ENCODE measurements at regions not wholly inside any gene's neighbourhood (a gene's known extent, or its start where the extent isn't known, plus 50 kb on each side); places are given as distances from the start of the nearest gene placed in this dataset.

DNA sequence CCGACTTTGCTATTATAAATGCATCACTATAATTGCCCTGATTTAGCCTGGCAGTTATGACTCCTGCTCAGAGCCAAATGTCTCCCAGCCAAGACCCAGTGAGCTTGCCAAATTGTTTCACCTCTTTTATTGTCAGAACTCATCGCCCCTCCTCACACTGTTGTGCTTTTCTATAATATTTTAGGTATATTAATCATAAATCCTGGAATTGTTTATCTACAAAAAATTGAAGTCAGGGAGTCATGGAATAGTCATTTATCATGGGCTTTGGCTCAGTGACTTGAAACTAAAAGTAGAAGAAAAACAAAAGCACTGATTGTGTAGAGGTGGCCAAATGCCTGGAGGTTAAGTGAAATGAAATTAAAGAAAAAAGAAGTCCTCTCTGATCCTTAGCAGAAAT, 85.6 kb downstream of the PFDN4 start (continued):
- TF ChIP-seq, protein P1, sequence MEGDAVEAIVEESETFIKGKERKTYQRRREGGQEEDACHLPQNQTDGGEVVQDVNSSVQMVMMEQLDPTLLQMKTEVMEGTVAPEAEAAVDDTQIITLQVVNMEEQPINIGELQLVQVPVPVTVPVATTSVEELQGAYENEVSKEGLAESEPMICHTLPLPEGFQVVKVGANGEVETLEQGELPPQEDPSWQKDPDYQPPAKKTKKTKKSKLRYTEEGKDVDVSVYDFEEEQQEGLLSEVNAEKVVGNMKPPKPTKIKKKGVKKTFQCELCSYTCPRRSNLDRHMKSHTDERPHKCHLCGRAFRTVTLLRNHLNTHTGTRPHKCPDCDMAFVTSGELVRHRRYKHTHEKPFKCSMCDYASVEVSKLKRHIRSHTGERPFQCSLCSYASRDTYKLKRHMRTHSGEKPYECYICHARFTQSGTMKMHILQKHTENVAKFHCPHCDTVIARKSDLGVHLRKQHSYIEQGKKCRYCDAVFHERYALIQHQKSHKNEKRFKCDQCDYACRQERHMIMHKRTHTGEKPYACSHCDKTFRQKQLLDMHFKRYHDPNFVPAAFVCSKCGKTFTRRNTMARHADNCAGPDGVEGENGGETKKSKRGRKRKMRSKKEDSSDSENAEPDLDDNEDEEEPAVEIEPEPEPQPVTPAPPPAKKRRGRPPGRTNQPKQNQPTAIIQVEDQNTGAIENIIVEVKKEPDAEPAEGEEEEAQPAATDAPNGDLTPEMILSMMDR (conservative IDR thresholded peaks at IDR 0.05; ENCODE audit: low read depth in 2 of 2) = no peak
- no peak for TF ChIP-seq CREB1 (CRISPR knock-in tag; IDR thresholded peaks at IDR 0.05; ENCODE audit: low read depth)
- TF ChIP-seq JUNB (IDR thresholded peaks at IDR 0.05; ENCODE audit: unreplicated experiment) = no peak
- TF ChIP-seq NANOG (IDR thresholded peaks at IDR 0.05; ENCODE audit: borderline replicate concordance) = no peak
- TF ChIP-seq EZH2phosphoT487 (IDR thresholded peaks at IDR 0.05; ENCODE audit: unreplicated experiment) = no peak
- TF ChIP-seq ETS1 (IDR thresholded peaks at IDR 0.05) = no peak
- TF ChIP-seq ZNF114 (CRISPR knock-in tag; IDR thresholded peaks at IDR 0.05) = no peak
- TF ChIP-seq, protein P2, sequence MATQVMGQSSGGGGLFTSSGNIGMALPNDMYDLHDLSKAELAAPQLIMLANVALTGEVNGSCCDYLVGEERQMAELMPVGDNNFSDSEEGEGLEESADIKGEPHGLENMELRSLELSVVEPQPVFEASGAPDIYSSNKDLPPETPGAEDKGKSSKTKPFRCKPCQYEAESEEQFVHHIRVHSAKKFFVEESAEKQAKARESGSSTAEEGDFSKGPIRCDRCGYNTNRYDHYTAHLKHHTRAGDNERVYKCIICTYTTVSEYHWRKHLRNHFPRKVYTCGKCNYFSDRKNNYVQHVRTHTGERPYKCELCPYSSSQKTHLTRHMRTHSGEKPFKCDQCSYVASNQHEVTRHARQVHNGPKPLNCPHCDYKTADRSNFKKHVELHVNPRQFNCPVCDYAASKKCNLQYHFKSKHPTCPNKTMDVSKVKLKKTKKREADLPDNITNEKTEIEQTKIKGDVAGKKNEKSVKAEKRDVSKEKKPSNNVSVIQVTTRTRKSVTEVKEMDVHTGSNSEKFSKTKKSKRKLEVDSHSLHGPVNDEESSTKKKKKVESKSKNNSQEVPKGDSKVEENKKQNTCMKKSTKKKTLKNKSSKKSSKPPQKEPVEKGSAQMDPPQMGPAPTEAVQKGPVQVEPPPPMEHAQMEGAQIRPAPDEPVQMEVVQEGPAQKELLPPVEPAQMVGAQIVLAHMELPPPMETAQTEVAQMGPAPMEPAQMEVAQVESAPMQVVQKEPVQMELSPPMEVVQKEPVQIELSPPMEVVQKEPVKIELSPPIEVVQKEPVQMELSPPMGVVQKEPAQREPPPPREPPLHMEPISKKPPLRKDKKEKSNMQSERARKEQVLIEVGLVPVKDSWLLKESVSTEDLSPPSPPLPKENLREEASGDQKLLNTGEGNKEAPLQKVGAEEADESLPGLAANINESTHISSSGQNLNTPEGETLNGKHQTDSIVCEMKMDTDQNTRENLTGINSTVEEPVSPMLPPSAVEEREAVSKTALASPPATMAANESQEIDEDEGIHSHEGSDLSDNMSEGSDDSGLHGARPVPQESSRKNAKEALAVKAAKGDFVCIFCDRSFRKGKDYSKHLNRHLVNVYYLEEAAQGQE (IDR thresholded peaks at IDR 0.05; ENCODE audit: unreplicated experiment) = no peak

DNA sequence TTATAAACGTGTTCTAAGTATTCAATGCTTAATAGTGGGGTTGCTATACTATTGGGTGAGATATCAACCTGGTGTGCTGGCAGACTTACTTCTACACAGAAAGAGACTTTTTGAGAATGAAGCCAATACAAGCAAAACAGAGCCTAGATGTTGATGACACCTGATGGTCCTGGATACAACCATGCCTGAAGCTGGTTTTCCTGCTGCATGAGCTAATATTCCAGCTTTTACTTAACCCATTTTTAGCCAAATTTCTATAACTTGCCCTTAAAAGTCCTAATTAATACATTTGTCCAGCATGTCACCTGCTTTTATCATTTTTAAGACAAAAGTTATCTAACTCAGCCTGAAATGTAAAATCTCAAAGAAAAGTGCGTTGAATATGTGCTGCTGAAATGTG, 86.2 kb downstream of the PFDN4 start:
- no peak overlapping the region for H3K4me2 ChIP-seq
- no peaks in the 10 kb centered on the region for H3K27me3 Mint-ChIP-seq (ENCODE audit: insufficient read depth, low read depth, poor library complexity)

More for the DNA sequence above, 86.2 kb downstream of the PFDN4 start:
- Mint-ChIP-seq H3K36me3 (ENCODE audit: low read depth) (no peaks in the 10 kb centered on the region), H3K9me3 (no peaks in the 10 kb centered on the region), H3K27ac (no peak overlapping the region), H3K4me1 (peaks cover 31% of the 10 kb centered on the region), H3K4me3 (no peak overlapping the region)
- Histone ChIP-seq H2AFZ (no peak overlapping the region), H3K27me3 (ENCODE audit: insufficient read depth) (no peaks in the 10 kb centered on the region), H3K4me3 (no peak overlapping the region), H3K4me1 (ENCODE audit: insufficient read depth) (peaks cover 21% of the 10 kb centered on the region), H3K9me2 (ENCODE audit: insufficient read depth) (peaks cover 6% of the 10 kb centered on the region), H3K79me2 (replicated peaks; ENCODE audit: insufficient read depth) (no peaks in the 10 kb centered on the region), H3K36me3 (ENCODE audit: insufficient read depth) (no peaks in the 10 kb centered on the region), H4K20me1 (replicated peaks; ENCODE audit: insufficient read depth) (no peaks in the 10 kb centered on the region), H3F3A (replicated peaks; ENCODE audit: low read depth) (no peaks in the 10 kb centered on the region), H3K27ac (ENCODE audit: low read depth) (no peak overlapping the region)
- TF ChIP-seq CREB1 (CRISPR knock-in tag; IDR thresholded peaks at IDR 0.05; ENCODE audit: low read depth) = no peak
- no peak for TF ChIP-seq ZNF114 (CRISPR knock-in tag; IDR thresholded peaks at IDR 0.05)
- no peak for TF ChIP-seq ETS1 (IDR thresholded peaks at IDR 0.05)
- DNase-seq (ENCODE audit: low spot score) = no peak
- ATAC-seq = no peak

Measured in GM23338 (cell line).